SU-DHL-6 (cell line): ENCODE measurements at regions not wholly inside any gene's neighbourhood (a gene's known extent, or its start where the extent isn't known, plus 50 kb on each side); places are given as distances from the start of the nearest gene placed in this dataset.

Experiments
- H2AFZ ChIP-seq: fragments of 200-600 bp; sonication (generic); 2 replicates; pipeline ENCODE4 v1.6.1; 2014; ENCODE audit warnings: low read depth, mild to moderate bottlenecking, moderate library complexity, mixed read lengths, antibody characterized with exemption, low read length; ENCODE audit not compliant: severe bottlenecking
- H3F3A ChIP-seq: fragments of 200-600 bp; shearing (Covaris generic); 2 replicates; pipeline ENCODE4 v1.6.0; 2016; ENCODE audit warnings: antibody characterized with exemption, mild to moderate bottlenecking; ENCODE audit not compliant: insufficient read depth
- H3K27ac ChIP-seq: fragments of 200-600 bp; sonication (generic); 2 replicates; pipeline ENCODE4 v1.5.1; 2016; ENCODE audit warnings: low read depth, mild to moderate bottlenecking, low read length, moderate library complexity, mixed read lengths
- H3K27me3 ChIP-seq: fragments of 200-600 bp; sonication (generic), shearing (Covaris generic); 2 replicates; pipeline ENCODE4 v1.6.0; 2014; ENCODE audit warnings: mild to moderate bottlenecking, low read length
- H3K36me3 ChIP-seq: fragments of 200-600 bp; sonication (generic); 2 replicates; pipeline ENCODE4 v1.6.1; 2014; ENCODE audit warnings: mild to moderate bottlenecking, low read length, mixed read lengths
- H3K4me2 ChIP-seq: fragments of 300-600, 200-600 bp; shearing (Covaris generic), sonication (generic); 2 replicates; pipeline ENCODE4 v1.6.0; 2014; ENCODE audit warnings: low read length, low read depth, mild to moderate bottlenecking; ENCODE audit not compliant: poor library complexity, severe bottlenecking
- H3K4me3 ChIP-seq: fragments of 200-600 bp; sonication (generic); 2 replicates; pipeline ENCODE4 v1.5.1; 2014; ENCODE audit warnings: antibody characterized with exemption, low read length, mild to moderate bottlenecking, mixed read lengths; ENCODE audit not compliant: insufficient read depth, poor library complexity, severe bottlenecking
- H3K79me2 ChIP-seq: fragments of 200-600 bp; sonication (generic); 2 replicates; pipeline ENCODE4 v1.6.1; 2014; ENCODE audit warnings: mild to moderate bottlenecking, low read length, moderate library complexity; ENCODE audit not compliant: insufficient read depth
- H3K9ac ChIP-seq: fragments of 200-600 bp; sonication (generic); 2 replicates; pipeline ENCODE4 v1.7.0; 2014; ENCODE audit warnings: mild to moderate bottlenecking, low read length
- H3K9me2 ChIP-seq: fragments of 200-600 bp; sonication (generic); replicated peaks from 2 replicates; pipeline ENCODE4 v1.6.1; 2014; ENCODE audit warnings: low read length; ENCODE audit not compliant: insufficient read depth
- H3K9me3 ChIP-seq: fragments of 200-600 bp; sonication (generic); 2 replicates; pipeline ENCODE4 v1.6.1; 2014; ENCODE audit warnings: low read length, mixed read lengths; ENCODE audit not compliant: insufficient read depth
- H4K20me1 ChIP-seq: fragments of 200-600 bp; sonication (generic); 2 replicates; pipeline ENCODE4 v1.6.1; 2014; ENCODE audit warnings: low read depth, mild to moderate bottlenecking, antibody characterized with exemption, low read length, moderate library complexity, mixed read lengths
- EZH2phosphoT487 ChIP-seq: fragments of 200-600 bp; sonication (generic), shearing (Covaris generic); conservative IDR thresholded peaks from 2 replicates; pipeline ENCODE4 v1.6.1; 2018; ENCODE audit warnings: mild to moderate bottlenecking, antibody characterized with exemption, low read length, moderate library complexity, mixed read lengths
- TF ChIP-seq, protein P1 (sequence below): fragments of 200-600 bp; sonication (generic); IDR thresholded peaks from one replicate; pipeline ENCODE4 v1.5.1; 2017; ENCODE audit warnings: antibody characterized with exemption, mild to moderate bottlenecking, low read length, moderate library complexity; ENCODE audit not compliant: insufficient read depth, poor library complexity, severe bottlenecking

DNA sequence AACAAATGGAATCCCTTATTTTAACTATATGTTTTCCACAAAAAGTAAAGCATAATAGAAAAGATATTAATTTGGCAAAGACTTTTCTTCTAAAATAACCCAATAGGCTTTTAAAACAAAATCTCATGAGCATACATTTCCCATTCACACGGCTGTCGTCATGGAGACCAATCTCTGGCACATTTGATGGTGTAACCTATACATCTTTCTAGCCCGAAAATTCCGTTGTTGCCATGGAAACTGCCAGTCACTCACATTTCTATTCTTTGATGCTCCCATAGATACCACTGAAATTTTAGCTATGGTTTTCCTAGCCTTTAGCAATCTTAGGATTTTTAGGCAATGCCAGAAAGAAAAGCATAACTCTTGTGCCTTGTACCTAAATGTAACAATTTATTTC is 262.9 kb upstream of the TRPM3 start:
- H3K27me3 ChIP-seq = no peaks in the 10 kb centered on the region; the same call in 1 of the 2 replicates
- no peaks in the 10 kb centered on the region for H3F3A ChIP-seq
- no peak overlapping the region for H3K4me3 ChIP-seq
- H2AFZ ChIP-seq = no peak overlapping the region
- TF ChIP-seq EZH2phosphoT487 = no peak
- TF ChIP-seq, protein P1, sequence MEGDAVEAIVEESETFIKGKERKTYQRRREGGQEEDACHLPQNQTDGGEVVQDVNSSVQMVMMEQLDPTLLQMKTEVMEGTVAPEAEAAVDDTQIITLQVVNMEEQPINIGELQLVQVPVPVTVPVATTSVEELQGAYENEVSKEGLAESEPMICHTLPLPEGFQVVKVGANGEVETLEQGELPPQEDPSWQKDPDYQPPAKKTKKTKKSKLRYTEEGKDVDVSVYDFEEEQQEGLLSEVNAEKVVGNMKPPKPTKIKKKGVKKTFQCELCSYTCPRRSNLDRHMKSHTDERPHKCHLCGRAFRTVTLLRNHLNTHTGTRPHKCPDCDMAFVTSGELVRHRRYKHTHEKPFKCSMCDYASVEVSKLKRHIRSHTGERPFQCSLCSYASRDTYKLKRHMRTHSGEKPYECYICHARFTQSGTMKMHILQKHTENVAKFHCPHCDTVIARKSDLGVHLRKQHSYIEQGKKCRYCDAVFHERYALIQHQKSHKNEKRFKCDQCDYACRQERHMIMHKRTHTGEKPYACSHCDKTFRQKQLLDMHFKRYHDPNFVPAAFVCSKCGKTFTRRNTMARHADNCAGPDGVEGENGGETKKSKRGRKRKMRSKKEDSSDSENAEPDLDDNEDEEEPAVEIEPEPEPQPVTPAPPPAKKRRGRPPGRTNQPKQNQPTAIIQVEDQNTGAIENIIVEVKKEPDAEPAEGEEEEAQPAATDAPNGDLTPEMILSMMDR = no peak
- no peaks in the 10 kb centered on the region for H3K9me3 ChIP-seq
- H3K4me2 ChIP-seq = no peak overlapping the region
- no peaks in the 10 kb centered on the region for H3K9me2 ChIP-seq
- no peaks in the 10 kb centered on the region for H4K20me1 ChIP-seq
- H3K9ac ChIP-seq = no peak overlapping the region
- no peaks in the 10 kb centered on the region for H3K79me2 ChIP-seq
- no peak overlapping the region for H3K27ac ChIP-seq
- no peaks in the 10 kb centered on the region for H3K36me3 ChIP-seq

DNA sequence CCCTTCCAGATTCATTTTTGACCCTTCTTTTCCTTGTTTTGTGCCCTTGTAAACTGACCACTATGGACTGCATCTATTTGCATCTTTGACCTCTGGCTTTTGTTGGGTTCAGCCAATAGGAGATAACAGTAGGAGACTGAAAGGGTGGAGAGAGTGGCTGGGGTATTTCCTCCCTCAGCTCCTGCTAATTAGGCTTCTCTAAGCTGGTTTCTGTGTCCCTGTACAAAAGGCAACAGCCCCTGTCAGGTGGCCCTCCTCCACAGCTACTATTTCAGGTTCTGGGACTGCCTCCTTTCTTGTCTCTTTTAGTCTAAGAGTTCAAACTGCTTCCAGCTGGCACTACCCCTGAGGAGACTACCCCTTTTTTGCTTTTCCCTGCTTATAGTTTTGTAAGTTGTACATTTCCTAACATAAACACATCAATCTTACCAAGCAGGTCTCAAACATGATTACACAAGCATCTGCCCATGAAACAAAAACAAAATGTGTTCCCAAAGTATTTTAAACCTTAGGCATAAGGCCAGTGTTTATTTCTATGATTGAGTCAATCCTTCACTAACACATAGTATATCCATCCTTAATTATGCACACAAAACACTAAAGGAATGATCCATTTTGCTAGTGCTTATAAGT is 262.0 kb upstream of the TRPM3 start:
- TF ChIP-seq, protein P1 = no peak
- H3F3A ChIP-seq = no peaks in the 10 kb centered on the region
- H3K4me2 ChIP-seq = no peak overlapping the region
- H3K27ac ChIP-seq = no peak overlapping the region
- no peak overlapping the region for H2AFZ ChIP-seq
- H3K4me3 ChIP-seq = no peak overlapping the region
- H3K36me3 ChIP-seq = no peaks in the 10 kb centered on the region
- H3K27me3 ChIP-seq = no peaks in the 10 kb centered on the region; the same call in 1 of the 2 replicates
- no peak overlapping the region for H3K9ac ChIP-seq
- H3K9me3 ChIP-seq = no peaks in the 10 kb centered on the region
- no peaks in the 10 kb centered on the region for H3K9me2 ChIP-seq
- H3K79me2 ChIP-seq = no peaks in the 10 kb centered on the region
- H4K20me1 ChIP-seq = no peaks in the 10 kb centered on the region

DNA sequence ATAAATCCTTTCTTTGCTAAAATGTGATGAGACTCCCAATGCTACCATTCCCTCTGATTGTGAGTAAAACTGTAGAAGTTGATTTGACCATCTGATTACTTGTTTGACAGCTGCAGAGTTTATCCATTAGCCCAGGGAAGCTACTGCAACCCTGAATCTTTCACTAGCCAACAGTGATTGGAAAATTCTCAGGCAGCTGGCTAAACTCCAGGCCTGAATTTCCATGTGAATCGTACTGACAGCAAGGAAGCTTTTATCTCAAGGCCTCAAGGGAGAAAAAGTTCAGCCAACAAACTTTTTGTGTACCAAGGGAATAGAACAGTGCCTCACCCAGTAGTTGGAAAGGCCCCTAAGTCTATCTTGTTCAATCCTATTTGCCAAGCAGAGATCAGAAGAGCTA is 246.7 kb upstream of the TRPM3 start:
- TF ChIP-seq, protein P1 = no peak
- TF ChIP-seq EZH2phosphoT487 = no peak
- no peaks in the 10 kb centered on the region for H3K79me2 ChIP-seq
- no peak overlapping the region for H3K9ac ChIP-seq
- no peaks in the 10 kb centered on the region for H3K9me3 ChIP-seq
- no peak overlapping the region for H3K4me2 ChIP-seq
- no peaks in the 10 kb centered on the region for H3K9me2 ChIP-seq
- no peaks in the 10 kb centered on the region for H3K27me3 ChIP-seq
- no peak overlapping the region for H3K27ac ChIP-seq
- no peaks in the 10 kb centered on the region for H4K20me1 ChIP-seq
- H3F3A ChIP-seq = no peaks in the 10 kb centered on the region
- no peak overlapping the region for H2AFZ ChIP-seq
- no peak overlapping the region for H3K4me3 ChIP-seq
- no peaks in the 10 kb centered on the region for H3K36me3 ChIP-seq
